NCI-H526 (cell line): ENCODE measurements at regions not wholly inside any gene's neighbourhood (a gene's known extent, or its start where the extent isn't known, plus 50 kb on each side); places are given as distances from the start of the nearest gene placed in this dataset.

Experiments
- DNase-seq, 2 experiments: peaks; one replicate each; lab custom pipeline; 2025; lab: John Stamatoyannopoulos, UW

GRCh38 chr11:28616160-28616965 is 508.2 kb downstream of the METTL15 start:
- DNase-seq: no peak

- no peak for DNase-seq
These were observed 507.4 kb downstream of the METTL15 start for GRCh38 chr11:28615542-28615941.

GRCh38 chr11:28606930-28607329 is 498.7 kb downstream of the METTL15 start:
- no peak for DNase-seq

- no peak for DNase-seq
These were observed 491.5 kb downstream of the METTL15 start for GRCh38 chr11:28599656-28600055.

GRCh38 chr11:28598531-28598930 is 490.3 kb downstream of the METTL15 start:
- no peak for DNase-seq

GRCh38 chr11:28596816-28597215 is 488.6 kb downstream of the METTL15 start:
- DNase-seq: no peak

- no peak for DNase-seq
These were observed 484.0 kb downstream of the METTL15 start for GRCh38 chr11:28592141-28592540.

GRCh38 chr11:28584992-28585391 is 476.8 kb downstream of the METTL15 start:
- DNase-seq: no peak

GRCh38 chr11:28582506-28582905 is 474.3 kb downstream of the METTL15 start:
- DNase-seq: no peak

- no peak for DNase-seq
These were observed 473.4 kb downstream of the METTL15 start for GRCh38 chr11:28581286-28582242.

GRCh38 chr11:28571371-28571770 is 463.2 kb downstream of the METTL15 start:
- no peak for DNase-seq

GRCh38 chr11:28569106-28569505 is 460.9 kb downstream of the METTL15 start:
- no peak for DNase-seq

GRCh38 chr11:28566339-28567089 is 458.3 kb downstream of the METTL15 start:
- DNase-seq: no peak

GRCh38 chr11:28559492-28559891 is 451.3 kb downstream of the METTL15 start:
- DNase-seq: no peak

GRCh38 chr11:28547321-28547741 is 439.1 kb downstream of the METTL15 start:
- no peak for DNase-seq

GRCh38 chr11:28545536-28545935 is 437.3 kb downstream of the METTL15 start:
- no peak for DNase-seq

- DNase-seq: no peak
These were observed 434.4 kb downstream of the METTL15 start for GRCh38 chr11:28542561-28542960.

GRCh38 chr11:28539239-28540030 is 431.2 kb downstream of the METTL15 start:
- no peak for DNase-seq

GRCh38 chr11:28537822-28538221 is 429.6 kb downstream of the METTL15 start:
- DNase-seq: no peak

- no peak for DNase-seq
These were observed 428.5 kb downstream of the METTL15 start for GRCh38 chr11:28536504-28537267.

GRCh38 chr11:28535677-28536076 is 427.5 kb downstream of the METTL15 start:
- no peak for DNase-seq
